ENCODE measurements at regions not wholly inside any gene's neighbourhood (a gene's known extent, or its start where the extent isn't known, plus 50 kb on each side); places are given as distances from the start of the nearest gene placed in this dataset.

DNA sequence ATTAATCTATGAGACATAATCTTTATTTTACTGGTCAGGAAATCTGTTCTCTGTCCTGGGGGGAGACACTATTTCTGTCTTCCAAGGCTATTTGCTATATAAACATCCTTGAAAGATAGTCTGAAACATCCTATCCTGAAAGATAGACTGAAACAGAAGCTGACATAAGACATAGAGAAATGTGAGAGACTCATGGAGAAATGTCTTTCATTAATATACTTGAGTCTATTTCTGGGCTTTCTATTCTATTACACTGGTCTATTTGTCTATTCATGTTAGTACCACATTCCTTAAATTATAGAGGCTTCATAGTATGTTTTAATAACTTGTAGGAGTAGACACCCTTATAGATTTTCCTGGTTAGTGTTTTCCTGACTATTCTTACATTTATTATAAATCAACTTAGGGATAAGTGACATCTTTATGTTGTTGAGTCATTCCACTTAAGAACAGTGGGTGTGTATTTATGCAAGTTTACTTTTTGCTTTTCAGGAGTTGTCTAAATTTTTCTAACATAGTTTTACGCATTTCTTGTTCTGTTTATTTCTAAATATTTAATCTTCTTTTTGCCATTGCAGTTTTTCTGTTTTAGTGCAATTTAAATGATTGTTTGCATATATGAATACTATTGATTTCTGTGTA, 244.9 kb upstream of the ZSWIM2 start:
- TF ChIP-seq POLR2AphosphoS5 (IDR thresholded peaks at IDR 0.05) (no peak), POLR2A (IDR thresholded peaks at IDR 0.05) (no peak)
- TF ChIP-seq, protein P1, sequence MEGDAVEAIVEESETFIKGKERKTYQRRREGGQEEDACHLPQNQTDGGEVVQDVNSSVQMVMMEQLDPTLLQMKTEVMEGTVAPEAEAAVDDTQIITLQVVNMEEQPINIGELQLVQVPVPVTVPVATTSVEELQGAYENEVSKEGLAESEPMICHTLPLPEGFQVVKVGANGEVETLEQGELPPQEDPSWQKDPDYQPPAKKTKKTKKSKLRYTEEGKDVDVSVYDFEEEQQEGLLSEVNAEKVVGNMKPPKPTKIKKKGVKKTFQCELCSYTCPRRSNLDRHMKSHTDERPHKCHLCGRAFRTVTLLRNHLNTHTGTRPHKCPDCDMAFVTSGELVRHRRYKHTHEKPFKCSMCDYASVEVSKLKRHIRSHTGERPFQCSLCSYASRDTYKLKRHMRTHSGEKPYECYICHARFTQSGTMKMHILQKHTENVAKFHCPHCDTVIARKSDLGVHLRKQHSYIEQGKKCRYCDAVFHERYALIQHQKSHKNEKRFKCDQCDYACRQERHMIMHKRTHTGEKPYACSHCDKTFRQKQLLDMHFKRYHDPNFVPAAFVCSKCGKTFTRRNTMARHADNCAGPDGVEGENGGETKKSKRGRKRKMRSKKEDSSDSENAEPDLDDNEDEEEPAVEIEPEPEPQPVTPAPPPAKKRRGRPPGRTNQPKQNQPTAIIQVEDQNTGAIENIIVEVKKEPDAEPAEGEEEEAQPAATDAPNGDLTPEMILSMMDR (IDR thresholded peaks at IDR 0.05), result no peak
